Keratinocyte (primary cell): ENCODE measurements at regions not wholly inside any gene's neighbourhood (a gene's known extent, or its start where the extent isn't known, plus 50 kb on each side); places are given as distances from the start of the nearest gene placed in this dataset.

Source experiments
- DNase-seq: peaks from one replicate; pipeline ENCODE4 v3.0.0-alpha.2; 2011; ENCODE audit warnings: low read depth, missing footprints, low spot score
- FAIRE-seq: peaks from 2 replicates; lab custom pipeline; 2011; peaks lifted over from hg19 to GRCh38; lab: Jason Lieb, UNC
- H2AFZ ChIP-seq: 2 replicates; pipeline ENCODE4 v1.6.0; 2012; ENCODE audit warnings: low read length, control low read depth, inconsistent platforms; ENCODE audit not compliant: control insufficient read depth
- H3K27ac ChIP-seq: 2 replicates; pipeline ENCODE4 v1.5.1; 2011; ENCODE audit warnings: low read length; ENCODE audit not compliant: control insufficient read depth, insufficient read depth
- H3K27me3 ChIP-seq: 3 replicates; pipeline ENCODE4 v1.6.0; 2011; ENCODE audit warnings: low read length; ENCODE audit not compliant: control insufficient read depth, insufficient read depth; ENCODE audit errors: extremely low read depth
- H3K36me3 ChIP-seq, 2 experiments: 2 replicates in 1 of 2; 3 replicates in 1 of 2; pipeline ENCODE4 v1.5.1; 2011; ENCODE audit warnings: low read length in 2 of 2, mild to moderate bottlenecking in 1 of 2; ENCODE audit not compliant: control insufficient read depth in 2 of 2, insufficient read depth in 2 of 2; ENCODE audit errors: extremely low read depth in 1 of 2
- H3K4me1 ChIP-seq: 3 replicates; pipeline ENCODE4 v1.5.1; 2011; ENCODE audit warnings: low read length; ENCODE audit not compliant: control insufficient read depth, insufficient read depth; ENCODE audit errors: extremely low read depth
- H3K4me2 ChIP-seq: 3 replicates; pipeline ENCODE4 v1.6.0; 2011; ENCODE audit warnings: low read depth, low read length; ENCODE audit not compliant: control insufficient read depth, insufficient read depth; ENCODE audit errors: extremely low read depth
- H3K4me3 ChIP-seq, 3 experiments: fragments of 200-600 bp in 1 of 3; sonication (generic) in 1 of 3; 2 replicates in 2 of 3; 3 replicates in 1 of 3; pipeline ENCODE4 v1.5.1; 2011 to 2016; ENCODE audit warnings: low read length in 3 of 3, mild to moderate bottlenecking in 3 of 3, control low read depth in 2 of 3, inconsistent platforms in 1 of 3, low read depth in 1 of 3, mixed read lengths in 1 of 3, mixed run types in 1 of 3, moderate library complexity in 1 of 3; ENCODE audit not compliant: control insufficient read depth in 2 of 3, insufficient read depth in 2 of 3; ENCODE audit errors: extremely low read depth in 1 of 3
- H3K79me2 ChIP-seq: 2 replicates; pipeline ENCODE4 v1.6.0; 2012; ENCODE audit warnings: low read length; ENCODE audit not compliant: control insufficient read depth, insufficient read depth
- H3K9ac ChIP-seq: 3 replicates; pipeline ENCODE4 v1.6.0; 2011; ENCODE audit warnings: low read length; ENCODE audit not compliant: control insufficient read depth, insufficient read depth; ENCODE audit errors: extremely low read depth
- H3K9me1 ChIP-seq: 3 replicates; pipeline ENCODE4 v1.6.0; 2011; ENCODE audit warnings: low read length; ENCODE audit not compliant: control insufficient read depth, insufficient read depth; ENCODE audit errors: extremely low read depth
- H3K9me3 ChIP-seq: 2 replicates; pipeline ENCODE4 v1.5.1; 2012; ENCODE audit warnings: low read depth, low read length; ENCODE audit not compliant: control insufficient read depth
- H4K20me1 ChIP-seq: 3 replicates; pipeline ENCODE4 v1.6.0; 2011; ENCODE audit warnings: low read length; ENCODE audit not compliant: control insufficient read depth, insufficient read depth; ENCODE audit errors: extremely low read depth
- CTCF ChIP-seq, 3 experiments: IDR thresholded peaks in 1 of 3; conservative IDR thresholded peaks in 1 of 3; optimal IDR thresholded peaks in 1 of 3; 2 replicates in 2 of 3; 3 replicates in 1 of 3; pipeline versions ENCODE3 to v1.5.1; 2011; ENCODE audit warnings: low read length in 3 of 3, mild to moderate bottlenecking in 3 of 3, moderate library complexity in 2 of 3, control low read depth in 1 of 3, inconsistent platforms in 1 of 3; ENCODE audit not compliant: insufficient read depth in 2 of 3; ENCODE audit errors: extremely low read depth in 1 of 3
- EZH2 ChIP-seq: IDR thresholded peaks from one replicate; pipeline ENCODE4 v1.6.1; 2012; ENCODE audit warnings: inconsistent platforms, mild to moderate bottlenecking, low read length, moderate library complexity
- dilution Hi-C: fragments of 300-500 bp; cut with MboI; formaldehyde crosslinking; loops from one replicate; pipeline ENCODE4 v1.7.0; 2020; ENCODE audit warnings: low sequenced_read_pairs; ENCODE audit not compliant: extremely low pct_ligation_motif_present

- no peak for FAIRE-seq
- no peak overlapping the region for H3K9ac ChIP-seq
- no peak for TF ChIP-seq CTCF (optimal IDR thresholded peaks at IDR 0.05 in 1 of 3, IDR thresholded peaks at IDR 0.05 in 1 of 3, conservative IDR thresholded peaks at IDR 0.05 in 1 of 3; ENCODE audit: extremely low read depth in 1 of 3, insufficient read depth in 2 of 3, low read length in 3 of 3)
- no peak for TF ChIP-seq EZH2
- H3K27me3 ChIP-seq = no peaks in the 10 kb centered on the region
- no peak overlapping the region for H3K27ac ChIP-seq
- no peaks in the 10 kb centered on the region for H3K9me1 ChIP-seq
- no peak for DNase-seq
- no peak overlapping the region for H2AFZ ChIP-seq
- H3K4me3 ChIP-seq = no peak overlapping the region
- no peaks in the 10 kb centered on the region for H3K4me1 ChIP-seq
- H3K4me2 ChIP-seq = no peak overlapping the region
- H3K9me3 ChIP-seq = no peaks in the 10 kb centered on the region
- H4K20me1 ChIP-seq = no peaks in the 10 kb centered on the region
- no peaks in the 10 kb centered on the region for H3K79me2 ChIP-seq
- dilution Hi-C loops = no loop called here
- no peaks in the 10 kb centered on the region for H3K36me3 ChIP-seq
These were observed 1008.6 kb downstream of the TSN start for GRCh38 chr2:122764014-122764413.

GRCh38 chr2:122780251-122780650, 1024.8 kb downstream of the TSN start:
- FAIRE-seq (no peak), DNase-seq (no peak)
- Histone ChIP-seq H3K9me1 (no peaks in the 10 kb centered on the region), H3K9ac (no peak overlapping the region), H4K20me1 (no peaks in the 10 kb centered on the region), H3K4me1 (no peaks in the 10 kb centered on the region), H3K27me3 (no peaks in the 10 kb centered on the region), H3K36me3 (no peaks in the 10 kb centered on the region), H3K9me3 (no peaks in the 10 kb centered on the region), H3K79me2 (no peaks in the 10 kb centered on the region), H3K4me2 (no peak overlapping the region), H3K4me3 (no peak overlapping the region), H3K27ac (no peak overlapping the region), H2AFZ (no peak overlapping the region)
- dilution Hi-C loops = no loop called here
- TF ChIP-seq EZH2 (no peak), CTCF (optimal IDR thresholded peaks at IDR 0.05 in 1 of 3, IDR thresholded peaks at IDR 0.05 in 1 of 3, conservative IDR thresholded peaks at IDR 0.05 in 1 of 3; ENCODE audit: extremely low read depth in 1 of 3, insufficient read depth in 2 of 3, low read length in 3 of 3) (no peak)
